ENCODE measurements at regions not wholly inside any gene's neighbourhood (a gene's known extent, or its start where the extent isn't known, plus 50 kb on each side); places are given as distances from the start of the nearest gene placed in this dataset.
A peak's percentile ranks its signal among the peaks of the same experiment; 100 is the strongest.
"Not testable (repeated sequence)": the region's sequence is repeated elsewhere in the genome, so short reads cannot be mapped to it uniquely, and the experiment has no call there.

DNA sequence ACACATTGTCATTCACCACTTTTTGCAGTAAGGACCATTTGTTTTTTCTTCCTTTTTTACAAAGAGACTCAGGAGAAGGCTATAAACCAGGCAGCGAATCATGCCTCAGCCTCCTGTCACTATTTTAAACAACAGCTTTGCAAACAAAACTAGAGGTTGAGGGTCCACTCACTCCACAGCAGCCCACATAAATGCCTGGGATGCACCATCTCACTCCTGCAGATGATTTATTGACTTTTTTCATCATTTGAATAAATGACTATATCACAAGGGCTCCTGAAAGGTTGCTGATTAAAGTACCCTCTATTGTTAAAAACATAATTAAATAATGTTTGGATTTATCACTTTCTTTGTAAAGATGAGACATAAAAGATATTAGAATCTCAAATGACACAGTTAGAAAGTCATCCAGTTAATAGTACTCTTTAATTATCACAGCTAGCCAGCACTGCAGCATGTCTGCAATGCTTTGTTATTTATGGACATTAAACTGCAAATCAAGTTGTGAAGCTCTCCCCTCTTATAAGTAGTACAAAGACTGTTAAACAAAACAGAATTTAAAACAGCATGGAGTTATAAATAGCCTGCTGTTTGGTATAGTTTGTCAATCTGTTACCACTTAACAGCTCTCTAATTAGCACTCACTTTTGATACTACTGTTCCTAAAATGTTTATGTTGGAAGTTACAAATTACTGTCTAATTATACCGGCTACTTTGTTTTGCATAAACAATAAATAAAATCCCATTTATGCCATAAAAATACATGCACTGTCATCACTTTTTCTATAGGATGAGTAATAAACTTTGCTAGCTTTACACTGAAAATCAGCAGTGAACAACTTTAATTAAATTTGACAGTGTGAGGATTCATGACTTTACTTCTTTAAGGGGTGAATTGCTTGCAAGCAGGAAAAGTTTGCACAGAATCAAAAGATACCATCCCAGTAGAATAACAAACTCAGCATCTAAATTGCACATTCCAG is 853.2 kb downstream of the UQCRFS1 start:
- POLR2A ChIA-PET: no interaction called here
- H3K4me3 ChIP-seq (ENCODE audit: low read depth, low read length): no peak overlapping the region
- CTCF ChIA-PET: no interaction called here
- H3K27me3 ChIP-seq (ENCODE audit: control insufficient read depth, insufficient read depth, low read length): no peaks in the 10 kb centered on the region
- no peak for DNase-seq (ENCODE audit: low read depth)
- no peaks in the 10 kb centered on the region for H3K36me3 ChIP-seq (ENCODE audit: control insufficient read depth, insufficient read depth, low read length)
- no peak for TF ChIP-seq CTCF (IDR thresholded peaks at IDR 0.05; ENCODE audit: insufficient read depth, low read depth, low read length)

GRCh38 chr19:28358633-28359032 is 854.3 kb downstream of the UQCRFS1 start:
- TF ChIP-seq CTCF (IDR thresholded peaks at IDR 0.05; ENCODE audit: insufficient read depth, low read depth, low read length): no peak
- ChIA-PET CTCF (interaction anchor here (1.1 kb wide), 1 partner anchor 35 kb away, joined by 3 read pairs; no protein-coding TSS in a partner anchor), POLR2A (no interaction called here)
- no peak overlapping the region for H3K4me3 ChIP-seq (ENCODE audit: low read depth, low read length)
- DNase-seq (ENCODE audit: low read depth): no peak
- no peaks in the 10 kb centered on the region for H3K36me3 ChIP-seq (ENCODE audit: control insufficient read depth, insufficient read depth, low read length)
- H3K27me3 ChIP-seq (ENCODE audit: control insufficient read depth, insufficient read depth, low read length): no peaks in the 10 kb centered on the region

DNA sequence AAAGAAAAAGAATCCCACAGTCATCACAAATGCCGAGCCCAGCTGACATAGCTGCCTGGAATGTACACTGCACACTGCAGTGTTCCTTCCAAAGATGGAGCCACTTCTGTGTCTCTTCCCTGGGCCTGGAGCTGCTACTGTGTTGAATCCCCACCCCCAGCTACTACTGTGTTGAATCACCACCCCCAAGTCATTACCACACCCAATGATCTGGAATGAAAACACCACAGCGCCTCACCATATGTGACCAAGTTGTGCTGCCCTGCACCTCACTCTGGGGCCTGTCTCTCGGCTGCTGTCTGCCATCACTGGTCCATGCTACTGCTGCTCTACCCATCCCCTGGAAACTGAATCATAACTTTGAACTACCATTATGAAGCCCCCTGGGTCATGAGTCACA is 861.2 kb downstream of the UQCRFS1 start:
- CTCF ChIA-PET: no interaction called here
- DNase-seq (ENCODE audit: low read depth): peak; percentile 19

GRCh38 chr19:28351321-28351720 is 861.6 kb downstream of the UQCRFS1 start:
- H3K27me3 ChIP-seq (ENCODE audit: control insufficient read depth, insufficient read depth, low read length); H3K36me3 ChIP-seq (ENCODE audit: control insufficient read depth, insufficient read depth, low read length); DNase-seq (ENCODE audit: low read depth); CTCF ChIA-PET; H3K4me3 ChIP-seq (ENCODE audit: low read depth, low read length); POLR2A ChIA-PET: not testable (repeated sequence)

More for the DNA sequence above, 861.2 kb downstream of the UQCRFS1 start:
- no peak overlapping the region for H3K4me3 ChIP-seq (ENCODE audit: low read depth, low read length)
- H3K36me3 ChIP-seq (ENCODE audit: control insufficient read depth, insufficient read depth, low read length): no peaks in the 10 kb centered on the region
- H3K27me3 ChIP-seq (ENCODE audit: control insufficient read depth, insufficient read depth, low read length): no peaks in the 10 kb centered on the region
- POLR2A ChIA-PET: no interaction called here
- TF ChIP-seq CTCF (IDR thresholded peaks at IDR 0.05; ENCODE audit: insufficient read depth, low read depth, low read length): no peak

DNA sequence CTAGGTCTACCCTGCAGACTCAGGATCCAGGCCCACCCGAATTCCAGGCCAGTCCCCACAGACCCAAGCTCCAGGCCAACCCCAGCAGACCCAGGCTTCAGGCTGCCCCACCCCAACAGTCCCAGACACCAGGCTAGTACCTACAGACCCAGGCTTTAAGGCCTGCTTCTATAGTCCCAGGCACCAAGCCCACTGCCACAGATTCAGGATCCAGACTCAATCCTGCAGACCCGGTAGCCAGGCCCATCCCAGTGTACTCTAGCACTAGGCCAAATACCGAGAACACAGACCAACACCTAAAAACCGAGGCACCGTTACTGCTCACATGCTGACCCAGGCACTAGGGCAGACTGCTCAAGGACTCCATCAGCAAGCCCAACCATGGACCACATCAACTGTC is 862.3 kb downstream of the UQCRFS1 start:
- ChIA-PET CTCF (no interaction called here), POLR2A (no interaction called here)
- Histone ChIP-seq H3K36me3 (ENCODE audit: control insufficient read depth, insufficient read depth, low read length) (no peaks in the 10 kb centered on the region), H3K27me3 (ENCODE audit: control insufficient read depth, insufficient read depth, low read length) (no peaks in the 10 kb centered on the region), H3K4me3 (ENCODE audit: low read depth, low read length) (no peak overlapping the region)
- no peak for TF ChIP-seq CTCF (IDR thresholded peaks at IDR 0.05; ENCODE audit: insufficient read depth, low read depth, low read length)
- DNase-seq (ENCODE audit: low read depth): no peak

All from BJ (cell line).